Esophagus muscularis mucosa (tissue), 4 donors: ENCODE measurements at regions not wholly inside any gene's neighbourhood (a gene's known extent, or its start where the extent isn't known, plus 50 kb on each side); places are given as distances from the start of the nearest gene placed in this dataset.

Experiments
- DNase-seq: peaks from one replicate; pipeline ENCODE4 v3.0.0-alpha.2; 2017; ENCODE audit errors: extremely low spot score
- H3K27ac ChIP-seq, 4 donors: fragments of 200-600 bp; sonication (generic); replicated peaks in 1 of 4; 1 replicate in 3 of 4; 2 replicates in 1 of 4; pipeline ENCODE4 v1.5.1; 2016 to 2019; ENCODE audit warnings: mild to moderate bottlenecking in 1 of 4
- H3K27me3 ChIP-seq, 4 donors: fragments of 200-600 bp; sonication (generic); one replicate each; pipeline versions ENCODE4 v1.5.1 to v1.6.0; 2016 to 2019
- H3K36me3 ChIP-seq, 4 donors: fragments of 200-600 bp; sonication (generic); one replicate each; pipeline ENCODE4 v1.5.1; 2016 to 2019
- H3K4me1 ChIP-seq, 4 donors: fragments of 200-600 bp; sonication (generic); one replicate each; pipeline ENCODE4 v1.5.1; 2016 to 2019
- H3K4me3 ChIP-seq, 4 donors: fragments of 200-600 bp; sonication (generic); 1 replicate in 2 of 4; 2 replicates in 2 of 4; pipeline ENCODE4 v1.5.1; 2016 to 2019; ENCODE audit warnings: mild to moderate bottlenecking in 4 of 4, moderate library complexity in 1 of 4
- H3K9me3 ChIP-seq, 4 donors: fragments of 200-600 bp; sonication (generic); 1 replicate in 3 of 4; 2 replicates in 1 of 4; pipeline ENCODE4 v1.5.1; 2016 to 2019
- CTCF ChIP-seq, 3 experiments: fragments of 200-600 bp in 2 of 3; fragments of 450-650 bp in 1 of 3; sonication (generic) in 2 of 3; IDR thresholded peaks; one replicate each; pipeline ENCODE4 v1.5.1; 2017 to 2019; ENCODE audit warnings: antibody characterized with exemption in 3 of 3, mild to moderate bottlenecking in 2 of 3, moderate library complexity in 1 of 3
- EP300 ChIP-seq: sonication (generic); formaldehyde crosslinking; IDR thresholded peaks from one replicate; pipeline ENCODE4 v1.6.1; 2017; ENCODE audit warnings: antibody characterized with exemption
- POLR2A ChIP-seq: fragments of 450-650 bp; IDR thresholded peaks from one replicate; pipeline ENCODE4 v1.6.1; 2017; ENCODE audit warnings: antibody characterized with exemption, moderate library complexity, mild to moderate bottlenecking, low read depth
- POLR2AphosphoS5 ChIP-seq, 2 donors: sonication (generic); formaldehyde crosslinking; IDR thresholded peaks; one replicate each; pipeline ENCODE4 v1.6.1; 2017; ENCODE audit warnings: antibody characterized with exemption in 2 of 2
- WGBS: methylation state at CpG from one replicate; pipeline ENCODE4 v1.1.5; 2018; 5-methylcytosine and 5-hydroxymethylcytosine counted together
- intact Hi-C: fragments of 100-400 bp; cut with DNase I; formaldehyde crosslinking; loops from one replicate; pipeline ENCODE4 v1.15.1; 2023

- Histone ChIP-seq H3K27me3 (peaks cover 0 to 31% (median 0%) of the 10 kb centered on the region in 4 donors), H3K4me1 (peaks cover 8 to 25% (median 22%) of the 10 kb centered on the region in 4 donors), H3K4me3 (no peak overlapping the region), H3K27ac (no peak overlapping the region), H3K36me3 (no peaks in the 10 kb centered on the region), H3K9me3 (no peaks in the 10 kb centered on the region)
- 84% methylated on average over 5 of the region's 5 CpGs for WGBS
- intact Hi-C loops = no loop called here
- DNase-seq = no peak
- TF ChIP-seq CTCF (IDR thresholded peaks at IDR 0.05) = no peak
- TF ChIP-seq POLR2AphosphoS5 (IDR thresholded peaks at IDR 0.05) = no peak
- TF ChIP-seq POLR2A = no peak
- TF ChIP-seq EP300 = no peak
Measured at GRCh38 chr1:5662744-5663126, 329.5 kb downstream of the NPHP4 start.

GRCh38 chr1:5662086-5662743, 330.0 kb downstream of the NPHP4 start:
- WGBS = 75% methylated on average over 9 of the region's 9 CpGs
- H3K36me3 ChIP-seq = no peaks in the 10 kb centered on the region
- peaks cover 0 to 31% (median 0%) of the 10 kb centered on the region in 4 donors for H3K27me3 ChIP-seq
- no peaks in the 10 kb centered on the region for H3K9me3 ChIP-seq
- no peak for TF ChIP-seq POLR2A
- no peak for TF ChIP-seq EP300
- TF ChIP-seq CTCF (IDR thresholded peaks at IDR 0.05) = no peak
- TF ChIP-seq POLR2AphosphoS5 (IDR thresholded peaks at IDR 0.05) = no peak
- DNase-seq = no peak
- no peak overlapping the region for H3K27ac ChIP-seq
- intact Hi-C loops = no loop called here
- no peak overlapping the region for H3K4me3 ChIP-seq
- peaks cover 8 to 25% (median 22%) of the 10 kb centered on the region in 4 donors for H3K4me1 ChIP-seq

DNA sequence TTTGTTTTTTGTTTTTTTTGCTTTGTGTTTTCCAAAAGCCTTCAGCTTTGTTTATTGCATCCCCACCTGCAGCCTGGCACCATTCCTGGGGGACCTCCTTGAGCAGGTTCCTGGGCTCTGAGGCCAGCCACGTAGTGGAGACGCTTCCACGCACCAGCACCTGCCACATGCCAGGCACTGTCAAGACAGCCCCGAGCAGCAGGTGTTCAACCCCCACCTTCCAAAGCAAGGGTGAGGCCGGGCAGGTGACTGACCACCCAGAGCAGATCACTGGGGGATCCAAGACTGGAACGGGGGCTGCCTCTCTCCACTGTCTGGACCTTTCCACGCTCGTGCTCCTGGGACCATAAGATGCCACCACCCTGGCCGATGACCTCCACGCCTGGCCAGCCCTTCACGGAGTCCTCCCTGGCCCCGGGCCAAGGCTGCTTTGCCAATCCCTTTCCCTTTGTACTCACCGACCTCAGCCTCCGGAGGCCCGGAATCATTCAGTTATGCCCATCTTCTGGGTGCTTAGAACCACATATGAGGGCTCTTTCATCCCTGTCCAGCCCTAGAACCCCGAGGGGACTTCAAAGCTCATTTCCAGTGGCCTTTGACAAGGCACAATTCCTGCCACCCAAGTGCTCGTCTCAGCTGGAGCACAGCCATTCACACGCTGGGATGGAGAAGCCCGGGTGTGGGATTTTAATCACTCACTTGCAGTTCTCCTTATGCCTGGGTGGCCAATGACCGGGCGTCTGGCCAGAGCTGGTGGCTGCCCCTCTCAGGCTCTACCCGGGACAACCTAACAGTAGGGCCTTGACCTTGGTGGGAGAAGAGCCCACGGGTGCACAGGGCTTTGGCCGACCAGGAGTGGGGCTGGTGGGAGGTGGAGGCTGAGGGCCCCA, 330.8 kb downstream of the NPHP4 start:
- H3K27me3 ChIP-seq = peaks cover 0 to 31% (median 0%) of the 10 kb centered on the region in 4 donors
- no peak for DNase-seq
- H3K4me3 ChIP-seq = no peak overlapping the region
- H3K27ac ChIP-seq = no peak overlapping the region
- peaks cover 8 to 25% (median 22%) of the 10 kb centered on the region in 4 donors for H3K4me1 ChIP-seq
- no peak for TF ChIP-seq EP300
- no peak for TF ChIP-seq POLR2AphosphoS5 (IDR thresholded peaks at IDR 0.05)
- no peak for TF ChIP-seq CTCF (IDR thresholded peaks at IDR 0.05)
- TF ChIP-seq POLR2A = no peak
- no peaks in the 10 kb centered on the region for H3K9me3 ChIP-seq
- no peaks in the 10 kb centered on the region for H3K36me3 ChIP-seq
- 84% methylated on average over 17 of the region's 24 CpGs for WGBS
- intact Hi-C loops = no loop called here

- intact Hi-C loops = no loop called here
- Histone ChIP-seq H3K27me3 (peaks cover 0 to 31% (median 0%) of the 10 kb centered on the region in 4 donors), H3K36me3 (no peaks in the 10 kb centered on the region), H3K9me3 (peaks cover 0 to 5% (median 0%) of the 10 kb centered on the region in 4 donors), H3K4me1 (peaks cover 8 to 25% (median 22%) of the 10 kb centered on the region in 4 donors), H3K27ac (peak overlapping the region; percentile 6 to 50 (median 32)), H3K4me3 (no peak overlapping the region)
- TF ChIP-seq CTCF (IDR thresholded peaks at IDR 0.05) = no peak
- no peak for TF ChIP-seq POLR2A
- peak; percentile 61 to 67 for TF ChIP-seq POLR2AphosphoS5 (IDR thresholded peaks at IDR 0.05)
- TF ChIP-seq EP300 = peak; percentile 26
- 17% methylated on average over 12 of the region's 13 CpGs for WGBS
- no peak for DNase-seq
Measured at GRCh38 chr1:5660141-5660935, 331.9 kb downstream of the NPHP4 start.
